Body of pancreas (tissue), 4 donors: ENCODE measurements at regions not wholly inside any gene's neighbourhood (a gene's known extent, or its start where the extent isn't known, plus 50 kb on each side); places are given as distances from the start of the nearest gene placed in this dataset.

Experiments
- ATAC-seq: fragments of 150-250 bp; one replicate; pipeline ENCODE4 v1.9.1; 2016
- DNase-seq, 4 donors: peaks; one replicate each; pipeline ENCODE4 v3.0.0-alpha.2; 2019
- H3K27ac ChIP-seq, 4 donors: fragments of 200-600 bp; sonication (generic); 1 replicate in 3 of 4; 2 replicates in 1 of 4; pipeline versions ENCODE4 v1.5.1 to v1.6.1; 2016 to 2019; ENCODE audit warnings: mild to moderate bottlenecking in 1 of 4, mixed read lengths in 1 of 4, moderate library complexity in 1 of 4
- H3K27me3 ChIP-seq, 2 donors: fragments of 200-600 bp; sonication (generic); one replicate each; pipeline ENCODE4 v1.6.0; 2016; ENCODE audit warnings: mild to moderate bottlenecking in 1 of 2
- H3K36me3 ChIP-seq, 2 donors: fragments of 200-600 bp; sonication (generic); replicated peaks in 1 of 2; 2 replicates each; pipeline ENCODE4 v1.5.1; 2016; ENCODE audit warnings: low read depth in 2 of 2; ENCODE audit not compliant: insufficient read depth in 1 of 2
- H3K4me1 ChIP-seq: fragments of 200-600 bp; sonication (generic); one replicate; pipeline ENCODE4 v1.6.0; 2016
- H3K4me3 ChIP-seq, 2 donors: fragments of 200-600 bp; sonication (generic); 1 replicate in 1 of 2; 2 replicates in 1 of 2; pipeline ENCODE4 v1.5.1; 2016 to 2019
- H3K9me3 ChIP-seq, 3 donors: fragments of 200-600 bp; sonication (generic); 1 replicate in 2 of 3; 2 replicates in 1 of 3; pipeline ENCODE4 v1.5.1; 2016
- POLR2A ChIP-seq, 3 donors: fragments of 450-650 bp; IDR thresholded peaks; one replicate each; pipeline ENCODE4 v1.6.1; 2016; ENCODE audit warnings: antibody characterized with exemption in 3 of 3, mild to moderate bottlenecking in 2 of 3
- WGBS, 2 donors: methylation state at CpG; one replicate each; pipeline ENCODE4 v1.1.5; 2017; 5-methylcytosine and 5-hydroxymethylcytosine counted together
- intact Hi-C: fragments of 100-400 bp; cut with DNase I; formaldehyde crosslinking; loops from one replicate; pipeline ENCODE4 v1.15.1; 2023
- TF ChIP-seq, protein P1 (sequence below), 7 experiments: fragments of 450-650 bp in 4 of 7; fragments of 200-600 bp in 3 of 7; sonication (generic) in 3 of 7; IDR thresholded peaks; one replicate each; pipeline ENCODE4 v1.5.1; 2016 to 2019; ENCODE audit warnings: antibody characterized with exemption in 7 of 7

DNA sequence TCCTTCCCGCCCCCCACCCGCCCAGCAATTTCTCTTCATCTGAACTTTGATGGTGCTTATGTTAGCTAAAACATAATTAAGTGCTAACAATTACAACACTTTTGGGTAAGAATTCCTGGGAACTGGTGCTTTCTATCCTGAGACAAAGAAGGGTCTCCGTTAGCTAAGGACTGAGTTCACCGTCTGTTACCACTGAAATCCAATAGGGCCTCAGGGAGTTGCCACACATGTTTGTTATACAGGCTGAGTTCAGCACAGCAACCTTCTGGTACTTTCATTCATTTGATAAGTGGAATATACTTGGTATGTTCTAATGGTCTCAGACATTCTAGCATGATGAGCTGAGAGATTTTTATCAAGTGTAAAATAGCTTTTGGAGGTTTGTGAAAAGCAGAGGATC lies 437.9 kb downstream of the EFNA5 start:
- no peak for ATAC-seq

DNA sequence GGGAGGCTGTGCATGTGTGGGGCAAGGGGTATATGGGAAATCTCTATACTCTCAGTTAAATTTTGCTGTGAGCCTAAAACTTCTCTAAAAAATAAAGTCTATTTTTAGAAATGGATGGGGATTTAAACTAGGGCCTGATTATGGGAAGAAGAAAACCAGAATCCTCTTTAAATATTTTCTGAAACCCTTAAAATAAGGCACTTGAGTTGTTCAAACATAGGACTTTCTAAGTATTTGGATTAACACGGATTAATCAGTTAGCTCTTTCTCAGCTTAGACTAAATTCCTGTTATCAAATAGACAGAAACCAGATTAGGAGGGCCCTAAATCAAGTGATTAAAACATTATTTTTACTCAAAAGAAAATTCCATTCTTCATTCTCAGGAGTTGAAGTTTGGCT lies 438.4 kb downstream of the EFNA5 start:
- no peak for TF ChIP-seq POLR2A (IDR thresholded peaks at IDR 0.05)
- TF ChIP-seq, protein P1, sequence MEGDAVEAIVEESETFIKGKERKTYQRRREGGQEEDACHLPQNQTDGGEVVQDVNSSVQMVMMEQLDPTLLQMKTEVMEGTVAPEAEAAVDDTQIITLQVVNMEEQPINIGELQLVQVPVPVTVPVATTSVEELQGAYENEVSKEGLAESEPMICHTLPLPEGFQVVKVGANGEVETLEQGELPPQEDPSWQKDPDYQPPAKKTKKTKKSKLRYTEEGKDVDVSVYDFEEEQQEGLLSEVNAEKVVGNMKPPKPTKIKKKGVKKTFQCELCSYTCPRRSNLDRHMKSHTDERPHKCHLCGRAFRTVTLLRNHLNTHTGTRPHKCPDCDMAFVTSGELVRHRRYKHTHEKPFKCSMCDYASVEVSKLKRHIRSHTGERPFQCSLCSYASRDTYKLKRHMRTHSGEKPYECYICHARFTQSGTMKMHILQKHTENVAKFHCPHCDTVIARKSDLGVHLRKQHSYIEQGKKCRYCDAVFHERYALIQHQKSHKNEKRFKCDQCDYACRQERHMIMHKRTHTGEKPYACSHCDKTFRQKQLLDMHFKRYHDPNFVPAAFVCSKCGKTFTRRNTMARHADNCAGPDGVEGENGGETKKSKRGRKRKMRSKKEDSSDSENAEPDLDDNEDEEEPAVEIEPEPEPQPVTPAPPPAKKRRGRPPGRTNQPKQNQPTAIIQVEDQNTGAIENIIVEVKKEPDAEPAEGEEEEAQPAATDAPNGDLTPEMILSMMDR (IDR thresholded peaks at IDR 0.05): no peak
- ATAC-seq (no peak), DNase-seq (no peak)
- Histone ChIP-seq H3K36me3 (no peaks in the 10 kb centered on the region), H3K27ac (no peak overlapping the region), H3K4me3 (no peak overlapping the region), H3K4me1 (no peaks in the 10 kb centered on the region), H3K9me3 (no peaks in the 10 kb centered on the region), H3K27me3 (no peaks in the 10 kb centered on the region)
- intact Hi-C loops: no loop called here
- WGBS, 2 donors: 34 to 41% methylated on average over 1 of the region's 1 CpG

More for the DNA sequence above, 437.9 kb downstream of the EFNA5 start:
- no peaks in the 10 kb centered on the region for H3K36me3 ChIP-seq
- intact Hi-C loops: no loop called here
- 74 to 81% methylated on average over 4 of the region's 4 CpGs for WGBS, 2 donors
- H3K27ac ChIP-seq: no peak overlapping the region
- no peaks in the 10 kb centered on the region for H3K9me3 ChIP-seq
- H3K27me3 ChIP-seq: no peaks in the 10 kb centered on the region
- TF ChIP-seq POLR2A (IDR thresholded peaks at IDR 0.05): no peak
- TF ChIP-seq, protein P1 (IDR thresholded peaks at IDR 0.05): no peak
- H3K4me3 ChIP-seq: no peak overlapping the region
- no peaks in the 10 kb centered on the region for H3K4me1 ChIP-seq
- DNase-seq: no peak

DNA sequence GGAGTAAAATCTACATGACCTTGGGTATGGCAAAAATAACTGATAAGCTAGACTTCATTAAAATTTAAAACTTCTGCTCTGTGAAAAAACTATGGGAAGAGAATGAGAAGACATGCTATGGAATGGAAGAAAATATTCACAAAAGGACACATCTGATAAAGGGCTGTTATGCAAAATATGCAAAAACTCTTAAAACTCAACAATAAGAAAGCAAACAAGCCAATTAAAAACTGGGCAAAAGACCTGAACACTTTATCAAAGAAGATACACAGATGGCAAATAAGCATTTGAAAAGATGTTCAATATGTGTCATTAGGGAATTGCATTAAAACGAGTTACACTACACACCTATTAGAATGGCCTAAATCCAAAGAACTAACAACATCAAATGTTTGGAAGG lies 439.5 kb downstream of the EFNA5 start:
- no peaks in the 10 kb centered on the region for H3K36me3 ChIP-seq
- 53 to 59% methylated on average over 1 of the region's 1 CpG for WGBS, 2 donors
- H3K27me3 ChIP-seq: no peaks in the 10 kb centered on the region
- no peak for DNase-seq
- H3K9me3 ChIP-seq: no peaks in the 10 kb centered on the region
- H3K4me1 ChIP-seq: no peaks in the 10 kb centered on the region
- no peak for TF ChIP-seq POLR2A (IDR thresholded peaks at IDR 0.05)
- TF ChIP-seq, protein P1 (IDR thresholded peaks at IDR 0.05): no peak
- no peak for ATAC-seq
- H3K27ac ChIP-seq: no peak overlapping the region
- intact Hi-C loops: no loop called here
- no peak overlapping the region for H3K4me3 ChIP-seq

DNA sequence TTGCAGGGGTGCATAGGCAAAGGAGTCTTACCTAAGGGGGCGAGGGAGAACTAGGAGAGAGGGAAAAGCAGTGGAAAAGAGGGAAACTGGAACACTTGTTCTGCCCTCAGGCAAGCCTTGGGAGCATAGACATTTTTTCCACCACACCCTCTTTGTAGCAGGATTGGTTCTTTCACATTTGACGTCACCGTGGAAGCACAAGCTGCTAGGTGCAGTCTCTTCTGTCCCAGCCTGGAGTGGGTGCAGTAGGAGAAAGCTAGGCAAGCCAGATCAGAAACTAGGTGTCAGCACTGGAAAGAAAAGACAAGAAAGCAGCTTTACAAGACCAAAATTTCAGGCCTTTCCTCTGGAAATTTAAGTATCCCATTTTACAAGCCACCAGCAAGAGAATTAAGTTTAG lies 440.4 kb downstream of the EFNA5 start:
- ATAC-seq (no peak), DNase-seq (no peak)
- no peaks in the 10 kb centered on the region for H3K4me1 ChIP-seq
- H3K27ac ChIP-seq: no peak overlapping the region
- intact Hi-C loops: no loop called here
- no peaks in the 10 kb centered on the region for H3K36me3 ChIP-seq
- WGBS, 2 donors: 80 to 87% methylated on average over 3 of the region's 3 CpGs
- no peaks in the 10 kb centered on the region for H3K9me3 ChIP-seq
- H3K27me3 ChIP-seq: no peaks in the 10 kb centered on the region
- H3K4me3 ChIP-seq: no peak overlapping the region
- TF ChIP-seq, protein P1 (IDR thresholded peaks at IDR 0.05): no peak
- TF ChIP-seq POLR2A (IDR thresholded peaks at IDR 0.05): no peak

DNA sequence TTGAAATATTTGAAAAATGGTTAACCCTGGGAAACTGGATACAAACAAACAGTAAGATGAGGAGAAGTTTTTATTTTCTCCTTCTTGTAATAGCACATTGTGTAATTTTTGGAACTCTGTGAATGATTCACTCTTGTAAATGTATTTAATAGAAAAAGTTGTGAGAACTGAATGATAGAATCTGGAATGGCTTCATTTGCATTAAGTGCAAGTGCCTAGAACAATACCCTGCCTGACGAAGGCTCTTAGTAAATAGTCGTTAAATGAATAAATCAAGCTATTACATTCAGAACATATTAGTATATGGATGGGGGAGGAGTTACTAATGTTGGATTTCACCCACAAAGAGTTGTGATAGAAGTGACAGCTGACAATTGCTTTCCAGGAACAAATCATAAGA lies 442.5 kb downstream of the EFNA5 start:
- no peak for DNase-seq
- 76 to 80% methylated on average over 2 of the region's 2 CpGs for WGBS, 2 donors
- intact Hi-C loops: no loop called here
- no peak overlapping the region for H3K27ac ChIP-seq
- no peak for ATAC-seq
- no peaks in the 10 kb centered on the region for H3K4me1 ChIP-seq
- TF ChIP-seq POLR2A (IDR thresholded peaks at IDR 0.05): no peak
- TF ChIP-seq, protein P1 (IDR thresholded peaks at IDR 0.05): no peak
- no peaks in the 10 kb centered on the region for H3K27me3 ChIP-seq
- H3K9me3 ChIP-seq: no peaks in the 10 kb centered on the region
- no peaks in the 10 kb centered on the region for H3K36me3 ChIP-seq
- no peak overlapping the region for H3K4me3 ChIP-seq
